ENCODE measurements at regions not wholly inside any gene's neighbourhood (a gene's known extent, or its start where the extent isn't known, plus 50 kb on each side); places are given as distances from the start of the nearest gene placed in this dataset.

- no peak for DNase-seq
- no peak overlapping the region for H3K27ac ChIP-seq (ENCODE audit: low read depth in 2 of 2, low read length in 1 of 2)
- POLR2A ChIA-PET = no interaction called here
- H3K36me3 ChIP-seq (replicated peaks in 1 of 2; ENCODE audit: control insufficient read depth in 1 of 2, insufficient read depth in 2 of 2, low read length in 1 of 2) = no peaks in the 10 kb centered on the region
- TF ChIP-seq SMC3 (IDR thresholded peaks at IDR 0.05; ENCODE audit: low read depth, low read length) = no peak
- TF ChIP-seq RFX5 (IDR thresholded peaks at IDR 0.05; ENCODE audit: low read length) = no peak
- TF ChIP-seq NFIC (IDR thresholded peaks at IDR 0.05; ENCODE audit: borderline replicate concordance) = no peak
- no peak for TF ChIP-seq EP300 (IDR thresholded peaks at IDR 0.05; ENCODE audit: borderline replicate concordance in 1 of 2, low read depth in 1 of 2, low read length in 1 of 2)
- no peak for TF ChIP-seq CHD2 (IDR thresholded peaks at IDR 0.05; ENCODE audit: low read length, partially characterized antibody)
- TF ChIP-seq GABPA (IDR thresholded peaks at IDR 0.05; ENCODE audit: low read depth) = no peak
- TF ChIP-seq TAF1 (IDR thresholded peaks at IDR 0.05; ENCODE audit: borderline replicate concordance, low read depth, low read length) = no peak
- no peak for TF ChIP-seq MAX (IDR thresholded peaks at IDR 0.05; ENCODE audit: low read depth)
- no peak for TF ChIP-seq FOXM1 (IDR thresholded peaks at IDR 0.05; ENCODE audit: low read depth)
- TF ChIP-seq USF2 (IDR thresholded peaks at IDR 0.05; ENCODE audit: borderline replicate concordance, low read depth, low read length) = no peak
- H3K79me2 ChIP-seq (ENCODE audit: insufficient read depth) = no peaks in the 10 kb centered on the region
- H3K9me2 ChIP-seq = no peaks in the 10 kb centered on the region; the same call in 1 of the 2 replicates
- CTCF ChIA-PET = no interaction called here
- no peaks in the 10 kb centered on the region for H4K20me1 ChIP-seq (ENCODE audit: insufficient read depth)
- H3K4me3 ChIP-seq (ENCODE audit: low read depth in 2 of 2, low read length in 1 of 2) = no peak overlapping the region
- H3K9ac ChIP-seq = no peak overlapping the region
- no peak overlapping the region for H2AFZ ChIP-seq (ENCODE audit: low read depth)
- 43% methylated on average over 6 of the region's 6 CpGs for WGBS (ENCODE audit: low lambda C conversion rate)
- H3K27me3 ChIP-seq (ENCODE audit: insufficient read depth) = no peaks in the 10 kb centered on the region
- no peaks in the 10 kb centered on the region for H3K4me1 ChIP-seq (ENCODE audit: control insufficient read depth in 1 of 2, insufficient read depth in 2 of 2, low read depth in 1 of 2, low read length in 1 of 2)
- no peaks in the 10 kb centered on the region for H3F3A ChIP-seq (replicated peaks; ENCODE audit: insufficient read depth)
- H3K4me2 ChIP-seq = no peak overlapping the region
- no peaks in the 10 kb centered on the region for H3K9me3 ChIP-seq
Observed at GRCh38 chr9:25602400-25603044, 75.7 kb downstream of the TUSC1 start.

GRCh38 chr9:25600501-25600900 is 77.7 kb downstream of the TUSC1 start:
- Histone ChIP-seq H3K9ac (no peak overlapping the region), H2AFZ (ENCODE audit: low read depth) (no peak overlapping the region), H3F3A (replicated peaks; ENCODE audit: insufficient read depth) (no peaks in the 10 kb centered on the region), H3K9me2 (no peaks in the 10 kb centered on the region; the same call in 1 of the 2 replicates), H4K20me1 (ENCODE audit: insufficient read depth) (no peaks in the 10 kb centered on the region), H3K9me3 (no peaks in the 10 kb centered on the region), H3K36me3 (replicated peaks in 1 of 2; ENCODE audit: control insufficient read depth in 1 of 2, insufficient read depth in 2 of 2, low read length in 1 of 2) (no peaks in the 10 kb centered on the region), H3K4me2 (no peak overlapping the region), H3K27ac (ENCODE audit: low read depth in 2 of 2, low read length in 1 of 2) (no peak overlapping the region), H3K4me1 (ENCODE audit: control insufficient read depth in 1 of 2, insufficient read depth in 2 of 2, low read depth in 1 of 2, low read length in 1 of 2) (no peaks in the 10 kb centered on the region), H3K79me2 (ENCODE audit: insufficient read depth) (no peaks in the 10 kb centered on the region), H3K4me3 (ENCODE audit: low read depth in 2 of 2, low read length in 1 of 2) (no peak overlapping the region), H3K27me3 (ENCODE audit: insufficient read depth) (no peaks in the 10 kb centered on the region)
- CTCF ChIA-PET = no interaction called here
- POLR2A ChIA-PET = no interaction called here
- no peak for TF ChIP-seq NFIC (IDR thresholded peaks at IDR 0.05; ENCODE audit: borderline replicate concordance)
- no peak for TF ChIP-seq TEAD4 (IDR thresholded peaks at IDR 0.05; ENCODE audit: borderline replicate concordance, insufficient read depth)
- no peak for TF ChIP-seq YY1 (IDR thresholded peaks at IDR 0.05; ENCODE audit: low read depth)
- no peak for TF ChIP-seq CHD2 (IDR thresholded peaks at IDR 0.05; ENCODE audit: low read length, partially characterized antibody)
- TF ChIP-seq USF1 (IDR thresholded peaks at IDR 0.05; ENCODE audit: borderline replicate concordance, low read depth) = no peak
- TF ChIP-seq NRF1 (IDR thresholded peaks at IDR 0.05; ENCODE audit: low read depth, low read length) = no peak
- TF ChIP-seq MXI1 (IDR thresholded peaks at IDR 0.05; ENCODE audit: low read depth, low read length) = no peak
- TF ChIP-seq POLR2AphosphoS5 (IDR thresholded peaks at IDR 0.05; ENCODE audit: low read depth, low read length) = no peak
- TF ChIP-seq FOXJ3 (CRISPR knock-in tag; IDR thresholded peaks at IDR 0.05) = no peak
- TF ChIP-seq MAX (IDR thresholded peaks at IDR 0.05; ENCODE audit: low read depth) = no peak
- no peak for TF ChIP-seq RXRA (IDR thresholded peaks at IDR 0.05; ENCODE audit: borderline replicate concordance, low read depth)
- TF ChIP-seq PBX3 (IDR thresholded peaks at IDR 0.05) = no peak
- no peak for TF ChIP-seq EP300 (IDR thresholded peaks at IDR 0.05; ENCODE audit: borderline replicate concordance in 1 of 2, low read depth in 1 of 2, low read length in 1 of 2)
- TF ChIP-seq GABPA (IDR thresholded peaks at IDR 0.05; ENCODE audit: low read depth) = no peak
- TF ChIP-seq TAF1 (IDR thresholded peaks at IDR 0.05; ENCODE audit: borderline replicate concordance, low read depth, low read length) = no peak
- no peak for TF ChIP-seq ELF1 (IDR thresholded peaks at IDR 0.05)
- TF ChIP-seq MEF2A (IDR thresholded peaks at IDR 0.05; ENCODE audit: borderline replicate concordance, low read depth) = no peak
- no peak for TF ChIP-seq JUND (IDR thresholded peaks at IDR 0.05)
- TF ChIP-seq RCOR1 (IDR thresholded peaks at IDR 0.05; ENCODE audit: low read length) = no peak
- no peak for TF ChIP-seq RFX5 (IDR thresholded peaks at IDR 0.05; ENCODE audit: low read length)
- no peak for DNase-seq
- 21% methylated on average over 1 of the region's 1 CpG for WGBS (ENCODE audit: low lambda C conversion rate)
